AG04450 (cell line): ENCODE measurements at regions not wholly inside any gene's neighbourhood (a gene's known extent, or its start where the extent isn't known, plus 50 kb on each side); places are given as distances from the start of the nearest gene placed in this dataset.

Source experiments
- CTCF ChIA-PET: fragments of 300-600, 350-600 bp; formaldehyde crosslinking; extraction: SDS; loops from one replicate; lab custom pipeline; 2022; ENCODE audit warnings: antibody characterized with exemption, inconsistent platforms; lab: Charles Lee
- POLR2A ChIA-PET: fragments of 350-600 bp; formaldehyde crosslinking; extraction: SDS; loops from one replicate; lab custom pipeline; 2021; ENCODE audit warnings: antibody characterized with exemption, inconsistent platforms; lab: Yijun Ruan, JAX
- DNase-seq: peaks from one replicate; pipeline ENCODE4 v3.0.0-alpha.2; 2011; ENCODE audit warnings: low read depth, low spot score
- H3K27ac ChIP-seq: one replicate; pipeline ENCODE4 v1.5.1; 2012; ENCODE audit warnings: low read depth, low read length, control low read depth
- H3K27me3 ChIP-seq: one replicate; pipeline ENCODE4 v1.6.0; 2012; ENCODE audit warnings: low read length; ENCODE audit not compliant: control insufficient read depth, insufficient read depth
- H3K4me3 ChIP-seq: 2 replicates; pipeline ENCODE4 v1.5.1; 2011; ENCODE audit warnings: mild to moderate bottlenecking, low read depth, low read length, control low read depth
- H3K9me3 ChIP-seq: 2 replicates; pipeline ENCODE4 v1.5.1; 2012; ENCODE audit warnings: low read length; ENCODE audit not compliant: control insufficient read depth, insufficient read depth
- TF ChIP-seq, protein P1 (sequence below): IDR thresholded peaks from 2 replicates; pipeline ENCODE4 v1.5.1; 2011; ENCODE audit warnings: low read depth, low read length, control low read depth, inconsistent platforms

DNA sequence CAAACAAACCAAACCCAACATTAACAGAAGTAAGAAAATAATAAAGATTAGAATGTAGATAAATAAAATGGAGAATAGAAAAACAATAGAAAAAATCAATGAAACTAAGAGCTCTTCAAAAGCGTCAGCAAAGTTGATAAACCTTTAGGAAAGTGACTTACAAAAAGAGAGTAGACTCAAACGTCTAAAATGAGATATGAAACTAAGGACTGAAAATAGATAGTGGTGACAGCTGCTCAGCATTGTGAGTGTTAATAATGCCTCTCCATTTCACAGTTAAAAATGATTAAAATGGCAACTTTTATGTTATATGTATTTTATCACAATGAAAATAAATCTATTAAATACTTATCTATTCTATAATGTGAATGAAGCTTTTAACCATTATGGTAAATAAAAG, 125.7 kb upstream of the CPXCR1 start:
- Histone ChIP-seq H3K27me3 (no peaks in the 10 kb centered on the region), H3K9me3 (no peaks in the 10 kb centered on the region; the same call in none of the 2 replicates), H3K27ac (no peak overlapping the region), H3K4me3 (no peak overlapping the region)
- CTCF ChIA-PET, result interaction anchor here (0.9 kb wide), 1 partner anchor 8 kb away, joined by 4 read pairs; no protein-coding TSS in a partner anchor
- DNase-seq, result no peak
- POLR2A ChIA-PET, result no interaction called here
- TF ChIP-seq, protein P1, sequence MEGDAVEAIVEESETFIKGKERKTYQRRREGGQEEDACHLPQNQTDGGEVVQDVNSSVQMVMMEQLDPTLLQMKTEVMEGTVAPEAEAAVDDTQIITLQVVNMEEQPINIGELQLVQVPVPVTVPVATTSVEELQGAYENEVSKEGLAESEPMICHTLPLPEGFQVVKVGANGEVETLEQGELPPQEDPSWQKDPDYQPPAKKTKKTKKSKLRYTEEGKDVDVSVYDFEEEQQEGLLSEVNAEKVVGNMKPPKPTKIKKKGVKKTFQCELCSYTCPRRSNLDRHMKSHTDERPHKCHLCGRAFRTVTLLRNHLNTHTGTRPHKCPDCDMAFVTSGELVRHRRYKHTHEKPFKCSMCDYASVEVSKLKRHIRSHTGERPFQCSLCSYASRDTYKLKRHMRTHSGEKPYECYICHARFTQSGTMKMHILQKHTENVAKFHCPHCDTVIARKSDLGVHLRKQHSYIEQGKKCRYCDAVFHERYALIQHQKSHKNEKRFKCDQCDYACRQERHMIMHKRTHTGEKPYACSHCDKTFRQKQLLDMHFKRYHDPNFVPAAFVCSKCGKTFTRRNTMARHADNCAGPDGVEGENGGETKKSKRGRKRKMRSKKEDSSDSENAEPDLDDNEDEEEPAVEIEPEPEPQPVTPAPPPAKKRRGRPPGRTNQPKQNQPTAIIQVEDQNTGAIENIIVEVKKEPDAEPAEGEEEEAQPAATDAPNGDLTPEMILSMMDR, result no peak

DNA sequence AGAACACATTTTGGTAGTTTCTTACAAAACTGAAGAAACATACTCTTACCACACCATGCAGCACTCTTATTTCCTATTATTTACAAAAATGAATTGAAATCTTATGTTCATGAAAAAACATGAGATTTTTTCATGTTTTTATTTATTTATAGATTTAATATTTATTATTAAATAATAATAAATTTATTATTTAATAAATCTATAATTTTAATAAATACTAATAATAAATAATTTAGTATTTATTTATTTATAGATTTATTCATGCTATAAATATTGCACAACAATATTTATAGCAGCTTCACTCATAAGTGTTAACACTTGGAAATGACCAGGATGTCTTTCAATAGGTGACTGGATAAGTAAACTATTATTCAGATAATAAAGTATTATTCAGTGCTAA, 91.6 kb upstream of the CPXCR1 start:
- CTCF ChIA-PET, result no interaction called here
- H3K9me3 ChIP-seq, result peaks cover 3% of the 10 kb centered on the region; the same call in 1 of the 2 replicates
- DNase-seq, result no peak
- H3K27me3 ChIP-seq, result no peaks in the 10 kb centered on the region
- TF ChIP-seq, protein P1, result no peak
- H3K27ac ChIP-seq, result no peak overlapping the region
- H3K4me3 ChIP-seq, result no peak overlapping the region
- POLR2A ChIA-PET, result no interaction called here

DNA sequence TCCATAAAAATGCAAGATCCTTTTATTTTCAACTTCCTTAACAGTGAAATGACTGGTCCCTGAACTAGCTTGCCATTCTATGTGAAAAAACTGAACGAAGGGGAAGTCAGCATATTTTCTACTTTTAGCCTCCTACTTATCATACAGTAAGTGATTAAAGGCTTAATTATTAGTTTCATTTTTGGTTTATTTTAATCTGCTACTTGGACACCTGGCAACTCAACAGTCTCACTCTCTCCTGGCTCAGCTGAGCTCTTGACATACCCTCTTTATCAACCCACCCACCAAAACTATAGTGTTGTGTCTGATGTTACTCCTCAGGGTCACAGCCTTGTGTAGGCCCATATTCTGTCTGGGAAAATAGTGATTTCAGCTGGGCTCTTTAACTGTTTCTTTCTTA, 86.2 kb upstream of the CPXCR1 start:
- no peak for DNase-seq
- Histone ChIP-seq H3K27me3 (no peaks in the 10 kb centered on the region), H3K9me3 (peaks cover 3% of the 10 kb centered on the region; the same call in 1 of the 2 replicates), H3K4me3 (no peak overlapping the region), H3K27ac (no peak overlapping the region)
- TF ChIP-seq, protein P1, result no peak
- ChIA-PET POLR2A (no interaction called here), CTCF (no interaction called here)

DNA sequence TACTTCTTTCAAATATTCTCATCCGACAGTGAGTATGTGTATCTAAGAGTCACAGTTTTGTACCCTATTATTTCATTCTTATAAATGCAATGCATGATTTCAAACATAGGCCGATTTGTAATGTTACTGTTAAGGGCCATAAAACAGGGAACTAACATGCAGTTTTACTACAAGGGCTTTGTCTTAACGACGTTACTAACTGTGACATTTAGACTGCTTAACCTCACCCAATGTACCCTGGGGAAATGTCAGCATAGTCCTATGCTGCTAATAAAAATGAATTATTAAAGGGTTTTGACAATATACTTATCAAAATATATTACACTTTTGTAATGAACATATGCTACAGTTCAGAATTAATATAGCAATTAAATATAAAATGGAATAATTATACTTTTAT, 74.8 kb upstream of the CPXCR1 start:
- Histone ChIP-seq H3K27ac (no peak overlapping the region), H3K9me3 (no peaks in the 10 kb centered on the region), H3K4me3 (no peak overlapping the region), H3K27me3 (no peaks in the 10 kb centered on the region)
- ChIA-PET CTCF (no interaction called here), POLR2A (no interaction called here)
- DNase-seq, result no peak
- TF ChIP-seq, protein P1, result no peak
